HG03342 (cell line): ENCODE measurements at regions not wholly inside any gene's neighbourhood (a gene's known extent, or its start where the extent isn't known, plus 50 kb on each side); places are given as distances from the start of the nearest gene placed in this dataset.

Experiments used
- ATAC-seq: cut with Tn5 transposase; IDR thresholded peaks from one replicate; pipeline ENCODE4 v1.9.1; 2021; ENCODE audit warnings: mild to moderate bottlenecking, moderate library complexity; ENCODE audit not compliant: unreplicated experiment

DNA sequence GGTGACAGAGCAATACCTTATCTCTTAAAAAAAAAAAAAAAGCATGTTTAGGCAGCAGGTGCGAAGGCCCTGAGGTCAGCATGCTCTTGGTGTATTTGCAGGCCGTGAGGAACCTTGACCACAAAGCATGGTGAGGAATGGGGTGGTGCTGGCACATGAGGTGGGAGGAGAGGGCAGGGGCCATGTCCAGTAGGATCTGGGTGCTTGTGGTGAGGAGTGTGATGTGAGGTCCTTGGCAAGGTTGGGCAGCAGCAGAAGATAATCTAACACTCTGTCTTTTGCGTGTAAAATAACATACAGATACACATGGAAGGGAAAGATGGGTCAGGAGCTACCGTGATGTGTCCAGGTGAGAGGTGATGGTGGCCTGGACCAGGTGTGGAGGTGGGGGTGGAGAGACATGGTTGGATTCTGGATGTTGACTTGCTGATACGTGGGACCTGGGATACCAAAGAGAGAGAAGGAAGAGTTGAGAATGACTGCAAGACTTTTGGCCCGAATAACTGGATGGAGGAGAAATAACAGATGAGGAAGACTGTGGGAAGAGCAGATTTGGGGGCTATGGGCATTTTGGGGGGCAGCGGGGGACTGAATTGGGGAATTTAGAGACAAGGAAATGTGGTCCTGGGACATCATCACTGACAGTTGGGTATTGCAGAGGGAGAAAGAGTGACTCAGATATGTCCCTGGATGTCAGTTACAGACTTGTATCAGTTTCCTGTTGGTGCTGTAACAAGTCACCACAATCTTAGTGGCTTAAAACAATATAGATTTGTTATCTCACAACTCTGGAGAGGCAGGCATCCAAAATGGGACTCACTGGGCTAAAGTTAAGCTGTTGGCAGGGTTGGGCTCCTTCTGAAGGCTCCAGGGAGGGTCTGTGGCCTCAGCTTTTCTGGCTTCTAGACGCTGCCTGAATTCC lies 274.9 kb downstream of the HAPSTR1 start:
- ATAC-seq: no peak

- ATAC-seq: no peak
Observed at GRCh38 chr16:9370061-9370491, 278.6 kb downstream of the HAPSTR1 start.

DNA sequence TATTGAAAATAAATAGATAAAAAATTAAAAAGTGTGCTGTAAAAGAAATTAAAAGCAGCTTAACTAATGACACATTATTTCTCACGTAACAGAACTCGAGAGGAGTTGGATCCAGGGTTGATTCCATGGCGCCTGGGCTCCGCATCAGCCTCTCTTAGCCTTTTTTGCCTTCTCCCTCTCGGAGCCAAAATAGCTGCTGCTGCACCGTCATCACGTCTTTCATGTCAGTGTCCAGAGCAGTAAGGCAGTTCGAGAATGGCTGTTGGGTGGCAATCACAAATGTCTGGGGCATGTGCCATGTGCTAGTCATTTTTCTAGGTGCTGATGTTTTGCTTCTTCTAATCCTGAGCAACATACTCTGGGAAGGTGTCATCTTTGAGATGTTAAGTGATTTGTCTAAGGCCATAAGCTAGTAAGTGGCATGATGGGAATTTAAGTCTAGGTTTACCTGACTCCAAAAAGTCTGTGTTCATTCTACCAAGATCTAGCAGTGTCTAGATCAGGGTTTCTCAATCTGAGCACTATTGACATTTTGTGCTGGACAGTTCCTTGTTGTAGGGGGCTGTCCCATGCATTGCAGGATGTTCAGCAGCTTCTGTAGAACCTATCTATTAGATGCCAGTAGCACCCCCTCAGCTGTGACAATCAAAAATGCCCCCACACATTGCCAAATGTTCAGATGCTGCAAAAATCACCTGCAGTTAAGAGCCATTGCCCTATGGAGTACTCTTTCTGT lies 280.4 kb downstream of the HAPSTR1 start:
- no peak for ATAC-seq

- no peak for ATAC-seq
Observed at GRCh38 chr16:9372934-9373890, 281.8 kb downstream of the HAPSTR1 start.

DNA sequence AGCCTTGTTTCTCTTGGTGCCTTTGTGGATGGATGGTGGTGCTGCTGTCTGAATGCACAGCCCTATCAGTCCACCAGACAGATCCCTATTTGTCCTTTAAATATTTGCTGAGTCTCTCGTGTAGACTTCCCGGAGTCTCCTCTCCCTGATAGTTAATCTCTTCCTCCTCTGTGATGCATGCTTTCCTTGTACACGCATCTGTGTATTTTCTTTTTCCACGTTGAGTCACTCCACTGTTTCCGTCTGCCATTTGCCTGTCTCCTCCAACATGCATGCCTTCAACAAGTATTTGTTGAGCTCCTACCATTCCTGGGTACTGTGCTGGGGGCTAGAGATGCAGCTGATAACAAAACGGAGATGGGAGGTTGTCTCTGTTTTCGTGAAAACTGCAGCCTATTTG lies 282.6 kb downstream of the HAPSTR1 start:
- no peak for ATAC-seq

DNA sequence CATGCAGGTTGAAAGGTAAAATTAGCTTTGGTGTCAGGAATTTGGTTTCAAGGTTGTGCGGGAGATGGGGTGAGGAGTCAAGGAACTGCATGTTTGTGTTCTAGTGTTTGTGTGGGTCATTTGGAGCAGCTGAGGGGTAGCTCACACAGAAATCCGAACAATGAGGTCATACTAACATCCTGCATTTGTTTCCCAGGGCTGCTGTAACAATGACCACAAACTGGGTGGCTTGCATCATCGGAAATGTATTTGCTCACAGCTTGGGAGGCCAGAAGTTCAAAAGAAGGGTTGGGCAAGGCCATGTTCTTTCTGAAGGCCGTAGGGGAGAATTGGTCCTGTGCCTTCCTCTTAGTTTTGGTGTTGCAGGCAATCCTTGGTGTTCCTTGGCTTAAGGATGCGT lies 287.4 kb downstream of the HAPSTR1 start:
- no peak for ATAC-seq

DNA sequence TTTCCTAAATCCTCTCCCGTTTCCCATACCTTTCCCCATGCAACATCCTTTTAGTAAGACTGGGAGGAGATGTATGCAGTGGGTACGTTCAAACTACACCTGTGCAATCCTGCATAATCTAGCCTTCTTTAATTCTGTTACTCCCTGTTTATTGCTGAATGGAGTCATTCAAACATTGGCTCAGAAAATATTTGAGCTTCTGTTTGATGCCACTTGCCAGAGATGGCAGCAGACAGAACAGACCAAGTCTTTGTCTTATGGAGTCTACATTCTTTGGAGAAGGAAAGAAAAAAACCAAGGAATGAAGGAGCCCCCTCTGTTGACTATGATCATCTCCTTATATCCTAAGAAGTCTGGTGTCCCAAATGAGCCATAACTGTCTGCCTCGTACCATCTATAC lies 288.8 kb downstream of the HAPSTR1 start:
- no peak for ATAC-seq

DNA sequence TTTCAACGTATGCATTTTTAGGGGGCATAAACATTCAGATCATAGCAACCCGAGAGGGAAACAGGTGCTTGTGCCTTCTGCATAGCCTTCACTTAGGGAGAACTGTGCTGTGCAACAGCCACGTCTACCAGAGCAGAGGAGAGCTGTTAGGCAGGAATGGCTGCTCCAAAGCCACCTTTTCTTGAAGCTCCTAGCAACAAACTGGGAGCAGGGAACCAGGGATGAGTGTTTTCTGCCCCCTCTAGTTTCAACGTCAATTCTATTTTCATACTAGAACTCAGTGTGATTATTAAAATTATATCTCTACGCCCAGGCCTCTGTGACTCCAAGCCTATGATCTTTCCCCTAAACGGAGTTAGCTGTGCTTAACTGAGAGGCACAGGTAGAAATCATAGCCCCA lies 290.0 kb downstream of the HAPSTR1 start:
- no peak for ATAC-seq

GRCh38 chr16:9381905-9382304 lies 290.5 kb downstream of the HAPSTR1 start:
- ATAC-seq: no peak

GRCh38 chr16:9383281-9383680 lies 291.8 kb downstream of the HAPSTR1 start:
- no peak for ATAC-seq

DNA sequence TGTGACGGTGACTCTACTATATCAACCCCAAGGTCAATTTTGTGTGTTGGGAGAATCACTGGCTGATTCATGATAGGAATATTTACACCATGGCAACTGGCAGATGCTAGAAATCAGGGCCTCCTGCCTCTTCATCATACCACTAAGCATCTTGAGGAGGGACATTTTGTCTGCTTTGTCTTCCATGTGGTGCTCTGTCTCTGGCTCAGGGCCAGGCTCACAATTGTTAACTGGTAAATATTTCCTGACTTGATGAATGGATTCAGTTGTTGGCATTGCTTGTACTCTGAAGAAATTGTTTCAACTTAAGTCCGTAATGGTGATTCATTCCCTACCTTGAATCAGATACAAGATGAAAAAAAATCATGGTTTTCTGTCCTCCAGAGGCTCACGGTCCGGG lies 292.7 kb downstream of the HAPSTR1 start:
- no peak for ATAC-seq

GRCh38 chr16:9389543-9390207 lies 298.2 kb downstream of the HAPSTR1 start:
- no peak for ATAC-seq

DNA sequence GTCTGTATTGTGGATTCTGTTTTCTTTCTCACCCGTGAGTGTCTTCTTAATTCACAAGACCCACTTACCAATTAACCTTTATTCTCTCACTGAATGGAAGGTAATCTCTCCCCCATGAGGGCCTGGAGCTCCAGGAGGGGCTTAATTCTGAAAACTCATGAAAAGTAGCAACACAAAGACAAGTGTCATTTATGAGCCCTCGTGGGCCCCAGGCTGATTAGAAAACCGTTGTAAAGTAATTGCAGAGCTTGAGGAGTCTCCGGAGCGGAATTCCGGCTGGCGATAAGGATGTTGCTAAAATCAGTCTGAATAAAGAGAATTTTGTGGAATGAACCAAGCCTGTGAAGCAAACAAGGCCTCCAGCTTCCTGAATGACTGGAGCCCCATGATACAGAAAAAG lies 301.5 kb downstream of the HAPSTR1 start:
- no peak for ATAC-seq

- ATAC-seq: no peak
Observed at GRCh38 chr16:9393591-9393990, 302.1 kb downstream of the HAPSTR1 start.

DNA sequence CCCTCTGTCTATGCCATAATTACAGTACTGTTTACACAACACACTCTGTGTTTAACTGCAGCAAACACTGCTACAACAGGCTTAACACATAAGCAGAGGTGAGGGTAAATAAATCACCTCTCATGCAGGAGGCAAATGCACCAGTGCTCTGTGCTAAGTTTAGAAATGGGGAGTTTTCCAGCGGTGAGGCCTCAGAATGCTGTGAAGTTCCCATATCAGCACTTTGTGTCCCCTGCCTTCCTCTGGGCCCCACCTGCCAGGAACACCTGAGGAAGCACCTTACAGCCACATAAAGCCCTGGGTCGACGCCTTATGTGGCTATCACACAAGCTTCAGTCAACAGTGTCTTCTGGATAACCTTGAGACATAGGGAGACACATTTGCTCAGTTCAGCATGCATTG lies 304.5 kb downstream of the HAPSTR1 start:
- ATAC-seq: no peak

- no peak for ATAC-seq
Observed at GRCh38 chr16:9399573-9399972, 308.1 kb downstream of the HAPSTR1 start.

- ATAC-seq: no peak
Observed at GRCh38 chr16:9401173-9401572, 309.7 kb downstream of the HAPSTR1 start.

GRCh38 chr16:9402293-9402860 lies 310.9 kb downstream of the HAPSTR1 start:
- no peak for ATAC-seq

DNA sequence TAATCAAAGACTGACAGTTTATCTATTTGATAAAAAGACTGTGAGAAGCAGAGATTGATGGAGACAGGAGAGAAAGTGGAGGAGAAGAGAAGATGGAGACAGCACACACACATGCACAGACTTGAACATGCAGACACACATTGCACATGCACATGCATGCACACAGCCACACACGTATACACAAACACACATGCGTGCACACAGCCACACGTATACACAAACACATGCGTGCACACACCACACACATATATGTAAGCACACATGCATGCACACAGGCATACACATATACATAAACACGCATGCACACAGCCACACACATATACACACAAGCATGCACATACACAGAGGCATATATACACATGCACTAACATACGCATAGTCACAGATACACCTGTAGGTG lies 313.4 kb downstream of the HAPSTR1 start:
- no peak for ATAC-seq

DNA sequence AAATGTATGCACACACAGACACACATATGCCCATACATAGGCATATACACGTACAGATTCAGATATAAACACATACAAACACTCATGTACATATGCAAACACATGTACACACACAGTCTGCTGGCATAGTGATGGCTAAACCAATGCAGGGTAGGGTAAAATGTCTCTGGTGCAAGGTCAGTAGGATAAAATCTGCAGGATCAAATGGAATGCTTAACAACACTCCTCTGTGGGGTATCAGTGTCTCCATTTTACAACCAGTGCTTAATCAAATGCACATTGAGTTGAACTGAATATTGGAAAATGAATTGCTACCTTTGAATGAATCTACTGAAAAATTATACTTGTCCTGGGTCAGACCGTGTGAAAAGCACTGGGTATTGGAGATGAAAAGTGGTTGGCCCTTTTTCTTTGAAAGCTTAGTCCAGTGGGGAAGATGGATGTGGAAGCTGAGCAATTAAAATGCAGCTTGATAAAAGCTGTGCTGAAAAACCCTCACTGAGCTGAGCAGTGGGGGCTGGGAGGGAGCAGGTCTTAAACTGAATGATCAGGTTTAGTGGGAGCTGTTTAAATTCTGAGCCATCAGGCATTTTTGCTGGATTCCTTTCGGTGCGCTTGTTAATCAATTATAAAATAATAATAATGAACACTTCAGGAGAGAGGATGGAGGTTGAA lies 314.7 kb downstream of the HAPSTR1 start:
- ATAC-seq: no peak
